Mesothelial cell of epicardium (in vitro differentiated cells): ENCODE measurements at regions not wholly inside any gene's neighbourhood (a gene's known extent, or its start where the extent isn't known, plus 50 kb on each side); places are given as distances from the start of the nearest gene placed in this dataset.

Experiments
- DNase-seq, 2 experiments: peaks; one replicate each; pipeline ENCODE4 v3.0.0; 2021; ENCODE audit warnings: low spot score in 2 of 2; ENCODE audit not compliant: unreplicated experiment in 2 of 2
- H3K27ac Mint-ChIP-seq: 2 replicates; pipeline ENCODE4 v1.8.0; 2021; ENCODE audit warnings: mixed read lengths
- H3K27me3 Mint-ChIP-seq: 2 replicates; pipeline ENCODE4 v1.8.0; 2021; ENCODE audit warnings: low read depth, mixed read lengths
- H3K36me3 Mint-ChIP-seq: 2 replicates; pipeline ENCODE4 v1.8.0; 2021; ENCODE audit warnings: mixed read lengths
- H3K4me1 Mint-ChIP-seq: 2 replicates; pipeline ENCODE4 v1.8.0; 2021; ENCODE audit warnings: mixed read lengths
- H3K4me3 Mint-ChIP-seq: 2 replicates; pipeline ENCODE4 v1.8.0; 2021; ENCODE audit warnings: mild to moderate bottlenecking, moderate library complexity, mixed read lengths
- H3K9me3 Mint-ChIP-seq: 2 replicates; pipeline ENCODE4 v1.8.0; 2021; ENCODE audit warnings: mixed read lengths
- CTCF ChIP-seq: fragments of 200-600 bp; sonication (generic); IDR thresholded peaks from one replicate; pipeline ENCODE4 v1.5.0; 2021; ENCODE audit warnings: antibody characterized with exemption; ENCODE audit not compliant: unreplicated experiment

GRCh38 chr4:14581741-14582140 lies 420.5 kb upstream of the CPEB2 start:
- H3K36me3 Mint-ChIP-seq = no peaks in the 10 kb centered on the region
- DNase-seq = no peak
- no peaks in the 10 kb centered on the region for H3K4me1 Mint-ChIP-seq
- H3K27ac Mint-ChIP-seq = no peak overlapping the region
- no peaks in the 10 kb centered on the region for H3K9me3 Mint-ChIP-seq
- no peak overlapping the region for H3K4me3 Mint-ChIP-seq
- no peak for TF ChIP-seq CTCF
- peaks cover 1% of the 10 kb centered on the region for H3K27me3 Mint-ChIP-seq

GRCh38 chr4:14582677-14583076 lies 419.6 kb upstream of the CPEB2 start:
- Mint-ChIP-seq H3K36me3 (no peaks in the 10 kb centered on the region), H3K4me3 (no peak overlapping the region), H3K27ac (no peak overlapping the region), H3K4me1 (no peaks in the 10 kb centered on the region), H3K27me3 (peaks cover 1% of the 10 kb centered on the region), H3K9me3 (no peaks in the 10 kb centered on the region)
- DNase-seq = no peak
- no peak for TF ChIP-seq CTCF

GRCh38 chr4:14583331-14583730 lies 418.9 kb upstream of the CPEB2 start:
- no peak overlapping the region for H3K4me3 Mint-ChIP-seq

GRCh38 chr4:14583752-14584151 lies 418.5 kb upstream of the CPEB2 start:
- H3K9me3 Mint-ChIP-seq = no peaks in the 10 kb centered on the region
- TF ChIP-seq CTCF = no peak

More at GRCh38 chr4:14583331-14583730, 418.9 kb upstream of the CPEB2 start:
- TF ChIP-seq CTCF = no peak
- no peak for DNase-seq
- Mint-ChIP-seq H3K27ac (no peak overlapping the region), H3K36me3 (no peaks in the 10 kb centered on the region), H3K4me1 (no peaks in the 10 kb centered on the region), H3K27me3 (peaks cover 1% of the 10 kb centered on the region), H3K9me3 (no peaks in the 10 kb centered on the region)

GRCh38 chr4:14592950-14593349 lies 409.3 kb upstream of the CPEB2 start:
- Mint-ChIP-seq H3K36me3 (no peaks in the 10 kb centered on the region), H3K27ac (no peak overlapping the region), H3K4me1 (no peaks in the 10 kb centered on the region), H3K4me3 (no peak overlapping the region), H3K27me3 (no peaks in the 10 kb centered on the region), H3K9me3 (no peaks in the 10 kb centered on the region)
- DNase-seq = no peak
- no peak for TF ChIP-seq CTCF

More at GRCh38 chr4:14583752-14584151, 418.5 kb upstream of the CPEB2 start:
- no peak overlapping the region for H3K27ac Mint-ChIP-seq
- H3K4me1 Mint-ChIP-seq = no peaks in the 10 kb centered on the region
- H3K4me3 Mint-ChIP-seq = no peak overlapping the region
- H3K36me3 Mint-ChIP-seq = no peaks in the 10 kb centered on the region
- no peak for DNase-seq
- H3K27me3 Mint-ChIP-seq = peaks cover under 1% of the 10 kb centered on the region

GRCh38 chr4:14596028-14596427 lies 406.3 kb upstream of the CPEB2 start:
- Mint-ChIP-seq H3K27me3 (peaks cover 1% of the 10 kb centered on the region), H3K4me1 (no peaks in the 10 kb centered on the region), H3K4me3 (no peak overlapping the region), H3K27ac (no peak overlapping the region), H3K9me3 (no peaks in the 10 kb centered on the region), H3K36me3 (no peaks in the 10 kb centered on the region)
- DNase-seq = no peak
- TF ChIP-seq CTCF = no peak
